Prostate gland (tissue), 2 donors: ENCODE measurements at regions not wholly inside any gene's neighbourhood (a gene's known extent, or its start where the extent isn't known, plus 50 kb on each side); places are given as distances from the start of the nearest gene placed in this dataset.
"Not testable (repeated sequence)": the region's sequence is repeated elsewhere in the genome, so short reads cannot be mapped to it uniquely, and the experiment has no call there.

Experiments
- POLR2A ChIP-seq: fragments of 450-650 bp; IDR thresholded peaks from one replicate; pipeline ENCODE4 v1.6.1; 2016; ENCODE audit warnings: antibody characterized with exemption, mild to moderate bottlenecking
- TF ChIP-seq, protein P1 (sequence below), 4 experiments: fragments of 200-600 bp in 2 of 4; fragments of 450-650 bp in 2 of 4; sonication (generic) in 2 of 4; IDR thresholded peaks; 1 replicate in 3 of 4; 2 replicates in 1 of 4; pipeline ENCODE4 v1.5.1; 2016 to 2019; ENCODE audit warnings: antibody characterized with exemption in 4 of 4, mild to moderate bottlenecking in 2 of 4, moderate library complexity in 2 of 4

DNA sequence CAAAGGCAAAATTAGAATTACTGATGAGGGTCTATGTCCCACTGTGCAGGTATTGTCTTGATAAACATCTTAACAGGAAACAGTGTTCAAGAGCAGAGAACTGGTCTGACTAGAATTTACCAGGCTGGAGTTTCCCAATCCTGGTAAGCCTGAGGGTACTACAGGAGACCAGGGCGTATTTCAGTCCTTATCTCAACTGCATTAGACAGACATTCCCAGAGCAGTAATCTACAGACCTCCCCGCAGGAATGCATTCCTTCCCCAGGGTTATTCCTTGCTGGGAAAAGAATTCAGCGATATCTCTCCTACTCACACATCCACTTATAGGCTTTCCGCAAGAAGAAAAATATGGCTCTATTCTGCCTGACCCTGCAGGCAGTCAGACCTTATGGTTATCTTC is 276.0 kb upstream of the SUCLG2 start:
- TF ChIP-seq, protein P1, sequence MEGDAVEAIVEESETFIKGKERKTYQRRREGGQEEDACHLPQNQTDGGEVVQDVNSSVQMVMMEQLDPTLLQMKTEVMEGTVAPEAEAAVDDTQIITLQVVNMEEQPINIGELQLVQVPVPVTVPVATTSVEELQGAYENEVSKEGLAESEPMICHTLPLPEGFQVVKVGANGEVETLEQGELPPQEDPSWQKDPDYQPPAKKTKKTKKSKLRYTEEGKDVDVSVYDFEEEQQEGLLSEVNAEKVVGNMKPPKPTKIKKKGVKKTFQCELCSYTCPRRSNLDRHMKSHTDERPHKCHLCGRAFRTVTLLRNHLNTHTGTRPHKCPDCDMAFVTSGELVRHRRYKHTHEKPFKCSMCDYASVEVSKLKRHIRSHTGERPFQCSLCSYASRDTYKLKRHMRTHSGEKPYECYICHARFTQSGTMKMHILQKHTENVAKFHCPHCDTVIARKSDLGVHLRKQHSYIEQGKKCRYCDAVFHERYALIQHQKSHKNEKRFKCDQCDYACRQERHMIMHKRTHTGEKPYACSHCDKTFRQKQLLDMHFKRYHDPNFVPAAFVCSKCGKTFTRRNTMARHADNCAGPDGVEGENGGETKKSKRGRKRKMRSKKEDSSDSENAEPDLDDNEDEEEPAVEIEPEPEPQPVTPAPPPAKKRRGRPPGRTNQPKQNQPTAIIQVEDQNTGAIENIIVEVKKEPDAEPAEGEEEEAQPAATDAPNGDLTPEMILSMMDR (IDR thresholded peaks at IDR 0.05), result not testable (repeated sequence)
- not testable (repeated sequence) for TF ChIP-seq POLR2A
